ENCODE measurements at regions not wholly inside any gene's neighbourhood (a gene's known extent, or its start where the extent isn't known, plus 50 kb on each side); places are given as distances from the start of the nearest gene placed in this dataset.
"Not testable (repeated sequence)": the region's sequence is repeated elsewhere in the genome, so short reads cannot be mapped to it uniquely, and the experiment has no call there.

DNA sequence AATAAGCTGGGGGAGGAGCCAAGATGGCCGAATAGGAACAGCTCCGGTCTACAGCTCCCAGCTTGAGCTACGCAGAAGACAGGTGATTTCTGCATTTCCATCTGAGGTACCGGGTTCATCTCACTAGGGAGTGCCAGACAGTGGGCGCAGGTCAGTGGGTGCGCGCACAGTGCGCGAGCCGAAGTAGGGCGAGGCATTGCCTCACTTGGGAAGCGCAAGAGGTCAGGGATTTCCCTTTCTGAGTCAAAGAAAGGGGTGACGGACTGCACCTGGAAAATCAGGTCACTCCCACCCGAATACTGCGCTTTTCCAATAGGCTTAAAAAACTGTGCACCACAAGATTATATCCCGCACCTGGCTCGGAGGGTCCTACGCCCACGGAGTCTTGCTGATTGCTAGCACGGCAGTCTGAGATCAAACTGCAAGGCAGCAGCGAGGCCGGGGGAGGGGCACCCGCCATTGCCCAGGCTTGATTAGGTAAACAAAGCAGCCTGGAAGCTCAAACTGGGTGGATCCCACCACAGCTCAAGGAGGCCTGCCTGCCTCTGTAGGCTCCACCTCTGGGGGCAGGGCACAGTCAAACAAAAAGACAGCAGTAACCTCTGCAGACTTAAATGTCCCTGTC, 606.4 kb downstream of the TMA16 start:
- not testable (repeated sequence) for TF ChIP-seq EZH2phosphoT487 (IDR thresholded peaks at IDR 0.05; ENCODE audit: low read depth)
- TF ChIP-seq, protein P1, sequence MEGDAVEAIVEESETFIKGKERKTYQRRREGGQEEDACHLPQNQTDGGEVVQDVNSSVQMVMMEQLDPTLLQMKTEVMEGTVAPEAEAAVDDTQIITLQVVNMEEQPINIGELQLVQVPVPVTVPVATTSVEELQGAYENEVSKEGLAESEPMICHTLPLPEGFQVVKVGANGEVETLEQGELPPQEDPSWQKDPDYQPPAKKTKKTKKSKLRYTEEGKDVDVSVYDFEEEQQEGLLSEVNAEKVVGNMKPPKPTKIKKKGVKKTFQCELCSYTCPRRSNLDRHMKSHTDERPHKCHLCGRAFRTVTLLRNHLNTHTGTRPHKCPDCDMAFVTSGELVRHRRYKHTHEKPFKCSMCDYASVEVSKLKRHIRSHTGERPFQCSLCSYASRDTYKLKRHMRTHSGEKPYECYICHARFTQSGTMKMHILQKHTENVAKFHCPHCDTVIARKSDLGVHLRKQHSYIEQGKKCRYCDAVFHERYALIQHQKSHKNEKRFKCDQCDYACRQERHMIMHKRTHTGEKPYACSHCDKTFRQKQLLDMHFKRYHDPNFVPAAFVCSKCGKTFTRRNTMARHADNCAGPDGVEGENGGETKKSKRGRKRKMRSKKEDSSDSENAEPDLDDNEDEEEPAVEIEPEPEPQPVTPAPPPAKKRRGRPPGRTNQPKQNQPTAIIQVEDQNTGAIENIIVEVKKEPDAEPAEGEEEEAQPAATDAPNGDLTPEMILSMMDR (IDR thresholded peaks at IDR 0.05; ENCODE audit: low read depth, low read length), result not testable (repeated sequence)

All from OCI-LY3 (cell line).